Activated CD4-positive, CD25-positive, alpha-beta regulatory T cell (primary cell): ENCODE measurements at regions not wholly inside any gene's neighbourhood (a gene's known extent, or its start where the extent isn't known, plus 50 kb on each side); places are given as distances from the start of the nearest gene placed in this dataset.
"Not testable (repeated sequence)": the region's sequence is repeated elsewhere in the genome, so short reads cannot be mapped to it uniquely, and the experiment has no call there.

Experiments
- DNase-seq, 4 experiments: peaks; one replicate each; lab custom pipeline; 2025; lab: John Stamatoyannopoulos, UW

DNA sequence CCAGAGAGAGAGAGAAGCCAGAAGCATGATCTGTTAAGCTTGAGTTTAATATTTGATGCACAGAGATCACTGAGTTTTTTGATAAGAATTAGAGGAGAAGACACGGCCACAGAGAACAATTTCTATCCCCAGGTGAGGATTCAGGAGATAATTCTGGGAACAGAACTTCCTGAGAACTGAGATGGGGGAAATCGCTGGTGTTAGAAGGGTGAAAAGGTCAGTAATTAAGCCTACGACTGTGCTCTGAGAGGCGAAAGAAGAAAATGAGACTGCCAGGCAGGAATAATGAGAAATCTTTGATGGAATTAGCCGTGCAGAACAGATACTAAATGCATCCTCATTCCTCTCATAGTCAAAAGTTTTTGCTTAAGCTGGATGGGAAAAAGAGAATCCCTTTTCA lies 61.9 kb upstream of the EEF2KMT start:
- DNase-seq: not testable (repeated sequence)

DNA sequence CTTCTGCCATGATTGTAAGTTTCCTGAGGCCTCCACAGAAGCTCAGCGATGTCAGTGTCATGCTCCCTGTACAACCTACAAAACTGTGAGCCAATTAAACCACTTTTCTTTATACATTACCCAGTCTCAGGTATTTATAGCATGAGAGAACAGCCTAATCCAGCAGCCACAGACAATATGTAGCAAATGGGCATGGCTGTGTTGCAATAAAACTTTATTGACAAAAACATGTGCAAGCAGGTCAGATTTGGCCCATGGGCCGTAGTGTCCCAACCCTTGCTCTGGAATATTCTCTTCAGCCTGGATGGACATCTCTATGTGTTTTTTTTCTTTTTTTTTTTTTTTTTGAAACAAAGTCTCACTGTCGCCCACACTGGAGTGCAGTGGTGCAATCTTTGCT lies 60.9 kb upstream of the EEF2KMT start:
- no peak for DNase-seq

DNA sequence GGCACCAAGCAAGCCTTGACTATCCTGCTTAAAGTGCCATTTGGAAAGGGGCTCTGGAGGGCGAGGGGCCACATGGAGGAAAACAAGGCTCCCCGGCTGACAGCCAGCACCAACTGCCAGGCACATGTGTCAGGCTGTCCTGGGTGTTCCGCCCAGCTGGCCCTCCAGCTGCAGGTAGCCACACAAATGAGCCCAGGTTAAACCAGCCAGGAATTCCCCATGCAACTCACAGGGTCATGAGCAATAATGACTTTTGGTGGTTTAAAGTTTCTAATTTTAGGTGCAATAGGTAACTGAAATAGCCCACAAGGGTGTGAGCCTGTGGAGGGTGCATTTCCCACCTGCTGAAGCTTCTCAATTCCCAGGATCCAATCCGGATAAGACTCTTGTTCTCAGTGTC lies 58.9 kb upstream of the EEF2KMT start:
- not testable (repeated sequence) for DNase-seq

DNA sequence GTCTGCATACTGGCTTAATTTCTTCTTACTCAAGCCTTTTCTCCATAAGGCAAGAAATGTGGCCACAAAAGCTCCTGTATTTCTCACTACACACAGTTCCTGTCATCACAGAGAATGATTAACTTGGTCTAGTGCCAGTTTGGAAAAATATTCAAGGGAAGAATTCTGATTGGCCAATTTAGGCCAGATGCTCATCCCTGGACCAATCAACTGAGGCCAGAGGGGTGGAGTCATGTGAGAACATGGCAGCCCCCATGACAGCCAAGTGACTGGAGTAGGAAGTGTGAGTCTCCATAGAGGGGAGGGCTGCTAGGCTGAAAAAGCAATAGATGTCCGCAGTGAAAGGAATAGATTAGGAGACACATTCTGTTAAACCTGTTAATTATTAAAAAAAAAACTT lies 56.4 kb upstream of the EEF2KMT start:
- DNase-seq: not testable (repeated sequence)

DNA sequence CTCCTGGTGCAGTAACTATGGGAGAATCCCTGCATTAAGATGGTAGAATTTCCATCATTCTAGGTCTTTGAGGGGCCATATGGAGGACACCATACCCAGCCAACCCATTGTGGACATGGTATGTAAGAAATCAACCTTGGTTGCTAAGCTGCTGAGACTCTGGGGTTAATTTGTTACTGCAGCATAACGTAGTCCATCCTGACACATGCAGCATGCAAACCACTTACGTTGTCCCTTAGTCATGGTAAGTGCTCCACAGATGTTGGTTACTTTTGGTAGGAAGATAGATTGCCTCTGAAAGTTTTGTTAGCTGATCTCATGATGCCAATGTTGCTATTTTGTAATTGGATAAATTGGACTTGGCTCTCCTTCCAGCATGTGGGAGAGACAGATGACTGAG lies 53.8 kb upstream of the EEF2KMT start:
- DNase-seq: not testable (repeated sequence)
